ENCODE measurements at regions not wholly inside any gene's neighbourhood (a gene's known extent, or its start where the extent isn't known, plus 50 kb on each side); places are given as distances from the start of the nearest gene placed in this dataset.

- TF ChIP-seq CTCF (IDR thresholded peaks at IDR 0.05) = no peak
- no peak for TF ChIP-seq ZFX (IDR thresholded peaks at IDR 0.05; ENCODE audit: borderline replicate concordance)
Observed at GRCh38 chr4:163592212-163592611, 97.7 kb downstream of the TMA16 start.

All from 22Rv1 (cell line).